Neural cell (in vitro differentiated cells): ENCODE measurements at regions not wholly inside any gene's neighbourhood (a gene's known extent, or its start where the extent isn't known, plus 50 kb on each side); places are given as distances from the start of the nearest gene placed in this dataset.

Experiments used
- H2AFZ ChIP-seq: fragments of 200-600, 300-800 bp; sonication (generic), shearing (Covaris generic); 2 replicates; pipeline ENCODE4 v1.6.0; 2014; ENCODE audit warnings: low read depth, mild to moderate bottlenecking, antibody characterized with exemption, low read length, moderate library complexity
- H3F3A ChIP-seq: fragments of 200-600 bp; shearing (Covaris generic); 2 replicates; pipeline ENCODE4 v1.6.1; 2016; ENCODE audit warnings: mild to moderate bottlenecking, moderate library complexity, mixed read lengths, antibody characterized with exemption, low read length; ENCODE audit not compliant: insufficient read depth, poor library complexity, severe bottlenecking
- H3K27ac ChIP-seq: fragments of 200-600, 300-800 bp; sonication (generic), shearing (Covaris generic); 2 replicates; pipeline ENCODE4 v1.5.1; 2014; ENCODE audit warnings: mild to moderate bottlenecking, low read length, moderate library complexity
- H3K27me3 ChIP-seq: fragments of 300-800, 200-600 bp; sonication (generic), shearing (Covaris generic); 2 replicates; pipeline ENCODE4 v1.6.0; 2014; ENCODE audit warnings: mild to moderate bottlenecking, low read depth, low read length, moderate library complexity; ENCODE audit not compliant: insufficient read depth
- H3K36me3 ChIP-seq: fragments of 300-800, 200-600 bp; sonication (generic), shearing (Covaris generic); 2 replicates; pipeline ENCODE4 v1.5.1; 2014; ENCODE audit warnings: mild to moderate bottlenecking, antibody characterized with exemption, low read length, moderate library complexity; ENCODE audit not compliant: insufficient read depth
- H3K4me2 ChIP-seq: fragments of 300-800, 200-600 bp; sonication (generic), shearing (Covaris generic); 2 replicates; pipeline ENCODE4 v1.6.0; 2014; ENCODE audit warnings: mild to moderate bottlenecking, low read length
- H3K4me3 ChIP-seq: fragments of 300-800, 200-600 bp; sonication (generic), shearing (Covaris generic); 2 replicates; pipeline ENCODE4 v1.5.1; 2014; ENCODE audit warnings: mild to moderate bottlenecking, low read length, moderate library complexity
- H3K79me2 ChIP-seq: fragments of 200-600 bp; shearing (Covaris generic); replicated peaks from 2 replicates; pipeline ENCODE4 v1.6.0; 2014; ENCODE audit warnings: mild to moderate bottlenecking, low read length, moderate library complexity; ENCODE audit not compliant: insufficient read depth
- H3K9ac ChIP-seq: fragments of 300-800, 200-600 bp; sonication (generic), shearing (Covaris generic); 2 replicates; pipeline ENCODE4 v1.6.1; 2016; ENCODE audit warnings: mild to moderate bottlenecking, low read length, mixed read lengths
- H3K9me2 ChIP-seq: fragments of 200-600 bp; shearing (Covaris generic); 2 replicates; pipeline ENCODE4 v1.6.1; 2016; ENCODE audit warnings: mild to moderate bottlenecking, low read length, mixed read lengths; ENCODE audit not compliant: insufficient read depth
- H3K9me3 ChIP-seq: fragments of 200-600, 300-800 bp; sonication (generic), shearing (Covaris generic); 2 replicates; pipeline ENCODE4 v1.6.1; 2016; ENCODE audit warnings: mild to moderate bottlenecking, mixed run types, low read length, moderate library complexity, mixed read lengths
- H4K20me1 ChIP-seq: fragments of 200-600 bp; shearing (Covaris generic); 2 replicates; pipeline ENCODE4 v1.6.1; 2016; ENCODE audit warnings: mild to moderate bottlenecking, mixed run types; ENCODE audit not compliant: insufficient read depth
- CTCF ChIP-seq: fragments of 450-650 bp; IDR thresholded peaks from 2 replicates; pipeline ENCODE4 v1.5.1; 2014; ENCODE audit warnings: antibody characterized with exemption, mild to moderate bottlenecking, moderate library complexity; ENCODE audit not compliant: poor library complexity, severe bottlenecking
- EP300 ChIP-seq: fragments of 450-650 bp; conservative IDR thresholded peaks from 2 replicates; pipeline ENCODE4 v1.6.1; 2014; ENCODE audit warnings: antibody characterized with exemption, mild to moderate bottlenecking, moderate library complexity; ENCODE audit not compliant: poor library complexity, severe bottlenecking
- EZH2 ChIP-seq: fragments of 200-600, 300-800 bp; shearing (Covaris generic), sonication (generic); IDR thresholded peaks from 2 replicates; pipeline ENCODE4 v1.6.1; 2014; ENCODE audit warnings: antibody characterized with exemption, low read length, borderline replicate concordance, mild to moderate bottlenecking; ENCODE audit not compliant: insufficient read depth, poor library complexity, severe bottlenecking
- POLR2AphosphoS5 ChIP-seq: IDR thresholded peaks from 2 replicates; pipeline ENCODE4 v1.6.1; 2012
- RAD21 ChIP-seq: fragments of 450-650 bp; conservative IDR thresholded peaks from 2 replicates; pipeline ENCODE4 v1.6.1; 2014; ENCODE audit warnings: antibody characterized with exemption, mild to moderate bottlenecking, moderate library complexity
- REST ChIP-seq: IDR thresholded peaks from 2 replicates; pipeline ENCODE4 v1.6.1; 2012; ENCODE audit warnings: borderline replicate concordance
- SMC3 ChIP-seq: fragments of 450-650 bp; conservative IDR thresholded peaks from 2 replicates; pipeline ENCODE4 v1.6.1; 2014; ENCODE audit warnings: antibody characterized with exemption, mild to moderate bottlenecking, moderate library complexity; ENCODE audit not compliant: poor library complexity
- TAF1 ChIP-seq: IDR thresholded peaks from 2 replicates; pipeline ENCODE4 v1.6.1; 2012; ENCODE audit warnings: low read depth

- H3K27ac ChIP-seq: no peak overlapping the region
- H3K36me3 ChIP-seq: no peaks in the 10 kb centered on the region
- H3K9me2 ChIP-seq: no peaks in the 10 kb centered on the region
- H3K79me2 ChIP-seq: no peaks in the 10 kb centered on the region
- H3K9me3 ChIP-seq: no peaks in the 10 kb centered on the region
- no peaks in the 10 kb centered on the region for H3F3A ChIP-seq
- no peaks in the 10 kb centered on the region for H3K27me3 ChIP-seq
- no peak overlapping the region for H3K4me3 ChIP-seq
- H2AFZ ChIP-seq: no peak overlapping the region
- no peaks in the 10 kb centered on the region for H4K20me1 ChIP-seq
- TF ChIP-seq TAF1 (no peak), RAD21 (no peak), EZH2 (no peak), POLR2AphosphoS5 (no peak), CTCF (no peak), SMC3 (no peak)
- H3K9ac ChIP-seq: no peak overlapping the region
- no peak overlapping the region for H3K4me2 ChIP-seq
Measured at GRCh38 chr4:14767142-14767541, 235.1 kb upstream of the CPEB2 start.

- Histone ChIP-seq H3K36me3 (no peaks in the 10 kb centered on the region), H3K27me3 (no peaks in the 10 kb centered on the region), H3K9me3 (no peaks in the 10 kb centered on the region), H3K79me2 (no peaks in the 10 kb centered on the region), H3K9me2 (no peaks in the 10 kb centered on the region), H3F3A (no peaks in the 10 kb centered on the region), H2AFZ (no peak overlapping the region), H3K9ac (no peak overlapping the region), H3K27ac (no peak overlapping the region), H3K4me3 (no peak overlapping the region), H3K4me2 (no peak overlapping the region), H4K20me1 (no peaks in the 10 kb centered on the region)
- TF ChIP-seq SMC3 (no peak), RAD21 (no peak)
Measured at GRCh38 chr4:14768449-14768848, 233.8 kb upstream of the CPEB2 start.

GRCh38 chr4:14769993-14770392, 232.3 kb upstream of the CPEB2 start:
- TF ChIP-seq POLR2AphosphoS5 (peak; percentile 16), SMC3 (no peak), RAD21 (no peak), REST (no peak), EP300 (no peak)
- Histone ChIP-seq H3K79me2 (no peaks in the 10 kb centered on the region), H3K4me3 (no peak overlapping the region), H2AFZ (no peak overlapping the region), H4K20me1 (no peaks in the 10 kb centered on the region), H3K4me2 (no peak overlapping the region), H3K9ac (no peak overlapping the region), H3K36me3 (no peaks in the 10 kb centered on the region), H3F3A (no peaks in the 10 kb centered on the region), H3K9me2 (no peaks in the 10 kb centered on the region), H3K27ac (no peak overlapping the region), H3K9me3 (no peaks in the 10 kb centered on the region), H3K27me3 (no peaks in the 10 kb centered on the region)
